SH-SY5Y (cell line): ENCODE measurements at regions not wholly inside any gene's neighbourhood (a gene's known extent, or its start where the extent isn't known, plus 50 kb on each side); places are given as distances from the start of the nearest gene placed in this dataset.

ENCODE experiments used
- GATA2 ChIP-seq: IDR thresholded peaks from 2 replicates; pipeline ENCODE4 v1.6.1; 2011; ENCODE audit warnings: mild to moderate bottlenecking, low read depth, low read length
- GATA3 ChIP-seq: IDR thresholded peaks from 2 replicates; pipeline ENCODE4 v1.6.1; 2011; ENCODE audit warnings: low read depth, mild to moderate bottlenecking, low read length, moderate library complexity

DNA sequence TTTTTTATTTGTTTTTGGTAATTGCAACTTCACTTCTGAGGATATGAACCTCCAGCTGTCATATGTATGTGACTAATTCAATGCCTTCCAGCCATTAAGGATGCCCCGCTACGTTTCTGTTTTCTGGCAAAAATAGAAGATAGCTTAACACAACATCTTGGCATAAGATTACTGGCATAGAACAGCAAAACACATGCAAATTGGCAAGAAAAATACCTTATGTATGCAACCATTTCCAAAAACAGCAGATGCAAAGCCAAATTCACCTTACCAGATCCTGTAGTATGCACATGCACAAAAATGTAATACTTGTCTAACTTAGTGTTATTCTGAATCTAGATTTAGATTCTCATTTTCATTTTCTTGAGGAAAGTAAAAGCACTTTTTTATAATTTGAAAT is 461.1 kb upstream of the CYLC2 start:
- TF ChIP-seq GATA3 (no peak), GATA2 (no peak)
